Osteocyte (in vitro differentiated cells): ENCODE measurements at regions not wholly inside any gene's neighbourhood (a gene's known extent, or its start where the extent isn't known, plus 50 kb on each side); places are given as distances from the start of the nearest gene placed in this dataset.
"Not testable (repeated sequence)": the region's sequence is repeated elsewhere in the genome, so short reads cannot be mapped to it uniquely, and the experiment has no call there.

Experiments used
- DNase-seq: peaks from one replicate; pipeline ENCODE4 v3.0.0; 2021; ENCODE audit warnings: mixed read lengths; ENCODE audit not compliant: unreplicated experiment; ENCODE audit errors: extremely low spot score
- H3K27ac Mint-ChIP-seq: one replicate; pipeline ENCODE4 v1.8.0; 2021; ENCODE audit warnings: mild to moderate bottlenecking, mixed read lengths; ENCODE audit not compliant: unreplicated experiment
- H3K27me3 Mint-ChIP-seq: one replicate; pipeline ENCODE4 v1.8.0; 2021; ENCODE audit warnings: mixed read lengths; ENCODE audit not compliant: unreplicated experiment
- H3K36me3 Mint-ChIP-seq: one replicate; pipeline ENCODE4 v1.8.0; 2021; ENCODE audit warnings: mixed read lengths; ENCODE audit not compliant: unreplicated experiment
- H3K4me1 Mint-ChIP-seq: one replicate; pipeline ENCODE4 v1.8.0; 2021; ENCODE audit warnings: mixed read lengths; ENCODE audit not compliant: unreplicated experiment
- H3K4me3 Mint-ChIP-seq: one replicate; pipeline ENCODE4 v1.8.0; 2021; ENCODE audit warnings: mild to moderate bottlenecking, moderate library complexity, mixed read lengths; ENCODE audit not compliant: unreplicated experiment
- H3K9me3 Mint-ChIP-seq: one replicate; pipeline ENCODE4 v1.8.0; 2021; ENCODE audit warnings: mixed read lengths; ENCODE audit not compliant: unreplicated experiment
- CTCF ChIP-seq: fragments of 200-600 bp; sonication (generic); IDR thresholded peaks from 2 replicates; pipeline ENCODE4 v1.5.0; 2021; ENCODE audit warnings: antibody characterized with exemption, mild to moderate bottlenecking, moderate library complexity

- Mint-ChIP-seq H3K27me3 (no peaks in the 10 kb centered on the region), H3K9me3 (no peaks in the 10 kb centered on the region), H3K4me3 (no peak overlapping the region), H3K4me1 (peaks cover 4% of the 10 kb centered on the region), H3K27ac (no peak overlapping the region), H3K36me3 (no peaks in the 10 kb centered on the region)
- no peak for DNase-seq
- no peak for TF ChIP-seq CTCF
Observed at GRCh38 chr20:47444584-47444983, 57.1 kb upstream of the NCOA3 start.

GRCh38 chr20:47445291-47445690 lies 56.4 kb upstream of the NCOA3 start:
- Mint-ChIP-seq H3K9me3 (no peaks in the 10 kb centered on the region), H3K4me3 (no peak overlapping the region), H3K27me3 (no peaks in the 10 kb centered on the region), H3K27ac (no peak overlapping the region), H3K36me3 (no peaks in the 10 kb centered on the region), H3K4me1 (peaks cover 4% of the 10 kb centered on the region)
- no peak for DNase-seq
- TF ChIP-seq CTCF: no peak

- H3K27ac Mint-ChIP-seq, H3K36me3 Mint-ChIP-seq, DNase-seq, H3K4me3 Mint-ChIP-seq, H3K27me3 Mint-ChIP-seq, H3K4me1 Mint-ChIP-seq, H3K9me3 Mint-ChIP-seq: not testable (repeated sequence)
Observed at GRCh38 chr20:47447350-47448296, 54.1 kb upstream of the NCOA3 start.

GRCh38 chr20:47448429-47448828 lies 53.3 kb upstream of the NCOA3 start:
- H3K36me3 Mint-ChIP-seq: peaks cover 2% of the 10 kb centered on the region
- H3K4me3 Mint-ChIP-seq: no peak overlapping the region
- no peak for TF ChIP-seq CTCF

GRCh38 chr20:47451602-47451904 lies 50.1 kb upstream of the NCOA3 start:
- H3K36me3 Mint-ChIP-seq: peaks cover 5% of the 10 kb centered on the region
- TF ChIP-seq CTCF: no peak
- DNase-seq: no peak
- H3K9me3 Mint-ChIP-seq: no peaks in the 10 kb centered on the region
- H3K4me1 Mint-ChIP-seq: peaks cover 20% of the 10 kb centered on the region
- no peaks in the 10 kb centered on the region for H3K27me3 Mint-ChIP-seq
- H3K27ac Mint-ChIP-seq: no peak overlapping the region
- H3K4me3 Mint-ChIP-seq: no peak overlapping the region

More at GRCh38 chr20:47448429-47448828, 53.3 kb upstream of the NCOA3 start:
- Mint-ChIP-seq H3K27ac (no peak overlapping the region), H3K4me1 (peaks cover 13% of the 10 kb centered on the region), H3K27me3 (no peaks in the 10 kb centered on the region), H3K9me3 (no peaks in the 10 kb centered on the region)
- no peak for DNase-seq
